NCI-H69 (cell line): ENCODE measurements at regions not wholly inside any gene's neighbourhood (a gene's known extent, or its start where the extent isn't known, plus 50 kb on each side); places are given as distances from the start of the nearest gene placed in this dataset.
"Not testable (repeated sequence)": the region's sequence is repeated elsewhere in the genome, so short reads cannot be mapped to it uniquely, and the experiment has no call there.

Experiments used
- DNase-seq: peaks from one replicate; lab custom pipeline; 2025; lab: John Stamatoyannopoulos, UW

GRCh38 chr6:21847711-21848480, 254.3 kb downstream of the SOX4 start:
- no peak for DNase-seq

- DNase-seq: no peak
These were observed 257.1 kb downstream of the SOX4 start for GRCh38 chr6:21850691-21851090.

DNA sequence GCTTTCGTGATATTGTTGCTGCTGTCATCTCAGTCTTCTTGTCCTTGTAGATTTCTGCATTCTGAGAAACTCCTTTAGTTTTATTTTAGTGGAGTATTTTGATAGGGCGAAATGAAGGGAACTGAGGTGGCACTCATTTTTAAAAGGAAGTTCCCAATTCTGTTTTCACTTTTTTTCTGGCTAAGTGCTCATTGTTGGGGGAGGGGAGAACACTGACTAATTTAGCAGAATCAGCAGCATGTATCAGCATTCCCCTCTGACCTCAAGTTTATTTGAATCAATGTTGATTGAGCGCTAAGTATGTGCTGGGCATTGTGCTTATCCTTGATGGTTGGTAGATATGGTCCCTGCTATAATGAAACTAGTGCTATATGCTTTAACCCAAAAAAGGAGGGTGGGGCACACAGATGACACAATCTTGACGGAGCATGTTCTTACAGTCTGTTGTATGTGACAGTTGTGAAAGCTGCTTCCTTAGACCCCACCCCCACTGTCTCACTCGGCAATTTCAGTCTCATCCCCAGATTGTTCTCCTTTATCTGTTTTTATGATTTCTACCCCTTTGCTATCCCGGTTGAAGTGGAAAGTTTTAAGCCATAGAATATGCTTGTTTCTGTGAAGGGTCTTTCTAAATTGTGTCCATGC, 262.4 kb downstream of the SOX4 start:
- no peak for DNase-seq

DNA sequence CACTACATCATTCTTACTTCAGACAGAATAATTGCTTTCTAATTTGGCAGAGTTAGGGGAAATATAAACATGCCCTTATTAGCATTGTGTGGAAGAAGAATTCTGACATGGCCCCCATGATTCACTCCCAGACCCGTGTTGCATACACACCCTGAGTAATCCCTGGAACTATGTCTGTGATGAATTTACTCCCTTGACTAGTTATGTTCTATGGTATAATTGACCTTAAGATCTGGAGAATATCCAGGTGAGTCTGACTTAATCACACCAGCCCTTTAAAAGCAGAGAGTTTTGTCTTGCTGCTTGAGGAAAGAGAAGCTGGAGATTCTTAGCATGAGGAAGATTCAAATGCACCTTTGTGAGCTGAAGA, 262.9 kb downstream of the SOX4 start:
- DNase-seq: no peak

DNA sequence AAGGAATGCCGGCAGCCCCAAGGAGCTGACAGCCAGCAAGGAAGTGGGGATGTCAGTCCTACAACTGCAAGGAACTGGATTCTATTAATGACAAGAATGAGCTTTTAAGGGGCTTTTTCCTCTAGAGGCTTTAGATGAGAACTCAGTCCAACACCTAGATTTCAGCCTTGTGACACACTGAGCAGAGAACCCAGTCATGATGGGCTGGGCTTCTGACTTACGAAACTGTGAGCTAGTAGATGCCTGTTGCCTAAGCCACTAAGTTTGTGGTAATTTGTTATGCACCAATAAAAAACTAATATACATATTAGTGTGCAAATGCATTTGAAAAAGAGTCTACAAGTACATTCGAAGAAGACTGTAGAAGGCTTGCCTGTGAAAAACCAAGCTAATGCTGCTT, 263.3 kb downstream of the SOX4 start:
- DNase-seq: no peak

GRCh38 chr6:21858076-21858475, 264.5 kb downstream of the SOX4 start:
- DNase-seq: no peak

- no peak for DNase-seq
These were observed 265.7 kb downstream of the SOX4 start for GRCh38 chr6:21859193-21859735.

DNA sequence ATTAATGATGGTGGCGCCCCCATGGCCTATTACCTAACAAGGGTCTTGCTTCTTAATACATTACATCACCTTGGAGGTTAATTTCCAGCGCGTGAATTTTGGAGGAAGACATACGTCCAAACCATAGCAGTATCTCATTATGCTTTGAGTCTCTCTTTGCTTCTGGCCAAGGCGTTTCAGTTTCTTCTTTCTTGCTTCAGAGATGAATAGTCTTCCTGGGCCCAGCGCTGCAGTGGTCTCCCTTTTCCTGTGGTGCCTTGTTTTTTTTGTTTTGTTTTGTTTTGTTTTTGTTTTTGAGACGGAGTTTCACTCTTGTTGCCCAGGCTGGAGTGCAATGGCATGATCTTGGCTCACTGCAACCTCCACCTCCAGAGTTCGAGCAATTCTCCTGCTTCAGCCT, 268.4 kb downstream of the SOX4 start:
- DNase-seq: no peak

- no peak for DNase-seq
These were observed 270.7 kb downstream of the SOX4 start for GRCh38 chr6:21864206-21864605.

DNA sequence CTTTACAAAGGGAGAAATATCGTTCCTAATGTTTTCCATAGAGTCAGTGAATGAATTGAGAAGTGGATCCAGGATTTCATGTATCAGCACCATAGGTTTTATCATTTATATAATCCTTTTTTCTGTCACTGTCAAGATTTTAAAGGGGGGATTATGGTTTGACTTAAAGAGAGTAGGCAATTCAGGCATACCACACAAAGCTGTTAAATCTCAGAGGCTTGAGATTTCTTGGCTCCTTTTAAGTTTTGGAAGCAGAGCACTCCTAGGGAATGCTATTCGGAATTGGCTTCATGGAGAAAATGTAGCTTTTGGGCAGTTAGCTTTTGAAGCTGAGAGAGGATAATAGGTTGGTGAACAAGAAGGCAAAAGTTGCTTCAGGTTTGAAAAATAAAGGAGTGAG, 274.7 kb downstream of the SOX4 start:
- DNase-seq: no peak

- no peak for DNase-seq
These were observed 275.7 kb downstream of the SOX4 start for GRCh38 chr6:21869085-21869771.

- no peak for DNase-seq
These were observed 276.7 kb downstream of the SOX4 start for GRCh38 chr6:21870076-21870730.

DNA sequence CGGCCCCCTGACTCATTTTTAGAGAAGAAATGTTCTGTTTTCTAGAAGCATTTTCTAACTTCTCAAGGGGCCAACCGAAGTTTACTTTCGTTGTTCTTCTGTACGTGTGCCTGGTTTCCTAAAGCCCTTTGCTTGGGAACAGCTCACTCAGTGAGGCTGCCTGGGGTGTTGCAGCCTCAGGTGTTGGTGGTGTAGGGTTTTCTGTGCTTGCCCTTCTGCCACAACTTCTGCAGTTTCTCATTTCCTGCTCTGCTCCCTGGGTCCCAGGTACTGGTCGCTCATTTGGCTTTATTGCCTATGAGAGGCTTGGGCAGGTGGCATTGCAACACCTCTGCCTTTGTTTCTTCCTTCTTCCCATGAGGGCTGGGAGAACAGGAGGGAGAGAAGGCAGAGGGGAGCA, 278.3 kb downstream of the SOX4 start:
- DNase-seq: peak; percentile 63

- DNase-seq: no peak
These were observed 279.2 kb downstream of the SOX4 start for GRCh38 chr6:21872749-21873148.

DNA sequence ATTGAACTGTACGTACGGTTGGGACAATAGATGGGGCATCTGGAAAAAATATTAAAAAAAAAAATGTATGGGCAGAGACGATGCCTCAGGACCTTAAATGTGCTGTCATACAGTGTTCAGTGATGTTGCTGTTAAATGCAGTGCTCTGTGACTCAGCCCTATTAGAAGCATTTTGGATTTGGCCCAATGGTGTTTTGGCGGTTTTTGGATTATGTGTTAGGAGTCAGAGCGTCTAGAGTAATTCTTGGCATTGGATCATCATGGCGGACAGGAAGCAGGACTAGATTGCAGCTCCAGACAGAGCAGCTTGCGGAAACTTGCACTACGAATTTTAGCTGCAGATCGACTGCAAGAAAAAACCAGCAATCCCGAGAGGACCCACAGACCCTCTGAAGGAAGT, 280.0 kb downstream of the SOX4 start:
- DNase-seq: no peak

DNA sequence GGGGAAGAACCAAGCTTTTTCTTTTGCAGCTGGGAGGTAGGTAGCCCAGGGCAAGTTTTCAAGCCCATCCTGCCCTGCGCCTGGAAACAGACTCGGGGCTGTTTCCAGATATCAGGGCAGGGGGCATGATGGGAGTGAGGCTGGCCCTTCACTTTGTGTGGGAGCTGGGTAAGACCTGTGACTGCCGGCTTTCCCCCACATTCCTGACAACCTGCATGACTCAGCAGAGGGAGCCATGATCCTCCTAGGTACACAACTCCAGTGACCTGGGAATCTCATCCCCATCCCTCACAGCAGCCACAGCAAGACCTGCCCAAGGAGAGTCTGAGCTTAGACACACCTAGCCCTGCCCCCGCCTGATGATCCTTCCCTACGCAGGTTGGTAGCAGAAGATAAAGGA, 280.8 kb downstream of the SOX4 start:
- DNase-seq: no peak

DNA sequence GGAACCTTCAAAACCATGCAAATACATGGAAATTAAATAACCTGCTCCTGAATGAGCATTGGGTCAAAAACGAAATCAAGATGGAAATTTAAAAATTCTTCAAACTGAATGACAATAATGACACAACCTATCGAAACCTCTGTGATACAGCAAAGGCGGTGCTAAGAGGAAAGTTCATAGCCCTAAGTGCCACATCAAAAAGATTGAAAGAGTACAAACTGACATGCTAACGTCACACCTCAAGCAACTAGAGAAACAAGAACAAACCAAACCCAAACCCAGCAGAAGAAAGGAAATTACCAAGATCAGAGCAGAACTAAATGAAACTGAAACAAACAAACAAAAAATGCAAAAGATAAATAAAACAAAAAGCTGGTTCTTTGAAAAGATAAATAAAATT, 283.5 kb downstream of the SOX4 start:
- not testable (repeated sequence) for DNase-seq

DNA sequence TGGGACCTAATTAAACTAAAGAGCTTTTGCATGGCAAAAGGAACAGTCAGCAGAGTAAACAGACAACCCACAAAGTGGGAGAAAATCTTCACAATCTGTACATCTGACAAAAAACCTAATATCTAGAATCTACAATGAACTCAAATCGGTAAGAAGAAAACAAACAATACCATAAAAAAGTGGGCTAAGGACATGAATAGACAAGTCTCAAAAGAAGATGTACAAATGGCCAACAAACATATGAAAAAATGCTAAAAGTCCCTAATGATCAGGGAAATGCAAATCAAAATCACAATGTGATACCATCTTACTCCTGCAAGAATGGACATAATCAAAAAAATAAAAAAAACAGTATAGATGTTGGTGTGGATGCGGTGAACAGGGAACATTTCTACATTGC, 286.7 kb downstream of the SOX4 start:
- not testable (repeated sequence) for DNase-seq

GRCh38 chr6:21881969-21882465, 288.5 kb downstream of the SOX4 start:
- DNase-seq: no peak

DNA sequence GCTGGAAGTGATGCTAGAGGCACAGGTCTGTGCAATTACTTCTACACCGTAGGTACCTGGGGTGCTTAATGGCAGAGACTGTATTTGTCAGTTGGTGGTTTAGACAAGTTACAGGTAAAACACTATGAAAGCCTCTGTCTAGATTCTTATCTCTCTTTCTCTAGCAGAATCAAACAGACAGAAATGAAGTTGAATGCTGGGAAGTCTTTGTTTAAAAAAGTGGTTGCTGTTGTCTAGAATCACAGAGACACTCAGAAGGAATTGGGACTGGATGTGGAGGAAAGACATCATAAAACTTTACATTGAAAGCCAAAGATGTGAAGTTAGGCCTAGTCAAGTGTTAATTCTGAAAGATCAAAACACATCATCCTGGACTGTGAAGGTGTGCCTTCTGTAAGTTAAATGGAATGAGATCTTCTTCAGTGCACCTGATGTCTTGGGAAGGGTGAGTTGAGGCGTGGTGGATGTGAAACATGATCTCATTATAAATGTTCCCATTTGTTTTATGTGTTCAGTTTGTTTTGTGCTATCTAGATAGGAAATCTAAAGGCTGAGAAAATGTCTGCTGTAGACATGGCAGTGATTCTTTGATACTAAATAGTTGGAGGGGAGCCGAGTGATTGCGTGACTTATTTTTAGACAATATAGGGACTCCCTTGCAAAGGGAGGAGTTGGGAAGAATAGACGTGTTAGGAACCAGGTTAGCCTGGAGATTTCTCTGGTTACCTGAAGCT, 290.2 kb downstream of the SOX4 start:
- DNase-seq: peak; percentile 27

DNA sequence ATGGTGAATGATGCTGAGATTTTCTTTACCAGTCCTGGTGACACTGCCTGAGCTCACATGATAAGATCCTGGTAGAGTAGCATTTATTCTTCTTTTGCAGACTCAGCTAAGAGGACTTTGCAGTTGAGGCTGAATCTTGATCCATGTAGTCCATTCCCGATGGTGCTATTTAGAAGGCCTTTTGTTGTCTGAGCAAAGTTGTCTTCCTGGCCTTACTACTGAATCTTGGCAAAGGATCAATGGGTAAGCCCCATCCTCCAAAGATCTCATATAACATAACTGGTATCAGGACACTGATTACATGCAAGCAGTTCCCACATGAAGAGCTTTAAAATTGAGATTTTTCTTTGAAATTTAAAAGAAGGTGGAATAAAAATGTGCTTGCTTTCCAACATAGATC, 291.6 kb downstream of the SOX4 start:
- peak; percentile 71 for DNase-seq
